ENCODE measurements at regions not wholly inside any gene's neighbourhood (a gene's known extent, or its start where the extent isn't known, plus 50 kb on each side); places are given as distances from the start of the nearest gene placed in this dataset.

DNA sequence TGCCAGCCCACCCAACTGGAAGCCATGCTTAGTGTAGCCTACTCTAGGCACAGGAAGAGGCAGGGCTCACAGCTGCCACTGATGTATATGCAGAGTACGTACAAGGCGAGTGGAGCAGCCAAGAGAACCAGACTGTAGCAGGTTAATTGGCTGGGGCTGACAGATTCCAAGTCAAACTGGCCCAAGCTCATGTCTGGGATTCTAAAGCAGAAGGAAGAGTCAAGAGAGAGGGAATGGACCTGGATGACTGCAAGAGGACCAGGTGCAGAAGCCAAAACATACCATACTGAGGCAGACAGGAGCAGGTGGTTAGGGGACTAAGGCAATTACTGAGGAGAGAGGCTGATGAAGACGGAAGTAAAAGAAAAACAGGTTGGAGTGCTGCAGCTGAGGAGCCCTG is 51.3 kb upstream of the LRRN2 start:
- H3K4me2 ChIP-seq (ENCODE audit: low read depth, low read length): no peak overlapping the region
- H3K4me3 ChIP-seq (ENCODE audit: low read length): no peak overlapping the region
- no peak for DNase-seq
- H3K27ac ChIP-seq (ENCODE audit: low read length): no peak overlapping the region
- no peaks in the 10 kb centered on the region for H3K9me2 ChIP-seq (replicated peaks; ENCODE audit: insufficient read depth, low read length)
- no peaks in the 10 kb centered on the region for H3K79me2 ChIP-seq (ENCODE audit: low read length)
- H3K9me3 ChIP-seq (replicated peaks; ENCODE audit: insufficient read depth, low read length): no peaks in the 10 kb centered on the region
- TF ChIP-seq, protein P1, sequence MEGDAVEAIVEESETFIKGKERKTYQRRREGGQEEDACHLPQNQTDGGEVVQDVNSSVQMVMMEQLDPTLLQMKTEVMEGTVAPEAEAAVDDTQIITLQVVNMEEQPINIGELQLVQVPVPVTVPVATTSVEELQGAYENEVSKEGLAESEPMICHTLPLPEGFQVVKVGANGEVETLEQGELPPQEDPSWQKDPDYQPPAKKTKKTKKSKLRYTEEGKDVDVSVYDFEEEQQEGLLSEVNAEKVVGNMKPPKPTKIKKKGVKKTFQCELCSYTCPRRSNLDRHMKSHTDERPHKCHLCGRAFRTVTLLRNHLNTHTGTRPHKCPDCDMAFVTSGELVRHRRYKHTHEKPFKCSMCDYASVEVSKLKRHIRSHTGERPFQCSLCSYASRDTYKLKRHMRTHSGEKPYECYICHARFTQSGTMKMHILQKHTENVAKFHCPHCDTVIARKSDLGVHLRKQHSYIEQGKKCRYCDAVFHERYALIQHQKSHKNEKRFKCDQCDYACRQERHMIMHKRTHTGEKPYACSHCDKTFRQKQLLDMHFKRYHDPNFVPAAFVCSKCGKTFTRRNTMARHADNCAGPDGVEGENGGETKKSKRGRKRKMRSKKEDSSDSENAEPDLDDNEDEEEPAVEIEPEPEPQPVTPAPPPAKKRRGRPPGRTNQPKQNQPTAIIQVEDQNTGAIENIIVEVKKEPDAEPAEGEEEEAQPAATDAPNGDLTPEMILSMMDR (IDR thresholded peaks at IDR 0.05; ENCODE audit: low read length): no peak
- TF ChIP-seq EZH2phosphoT487 (IDR thresholded peaks at IDR 0.05; ENCODE audit: low read length) (no peak), EZH2 (optimal IDR thresholded peaks at IDR 0.05; ENCODE audit: low read depth, low read length) (no peak)
- H3K27me3 ChIP-seq (replicated peaks; ENCODE audit: insufficient read depth, low read length): no peaks in the 10 kb centered on the region
- no peaks in the 10 kb centered on the region for H3F3A ChIP-seq (ENCODE audit: insufficient read depth, low read length)
- H4K20me1 ChIP-seq (ENCODE audit: insufficient read depth, low read length): no peaks in the 10 kb centered on the region
- no peaks in the 10 kb centered on the region for H3K4me1 ChIP-seq (ENCODE audit: low read length)
- no peak overlapping the region for H3K9ac ChIP-seq (ENCODE audit: low read length)
- no peak overlapping the region for H2AFZ ChIP-seq (ENCODE audit: low read length)
- no peaks in the 10 kb centered on the region for H3K36me3 ChIP-seq (replicated peaks; ENCODE audit: insufficient read depth, low read length)

DNA sequence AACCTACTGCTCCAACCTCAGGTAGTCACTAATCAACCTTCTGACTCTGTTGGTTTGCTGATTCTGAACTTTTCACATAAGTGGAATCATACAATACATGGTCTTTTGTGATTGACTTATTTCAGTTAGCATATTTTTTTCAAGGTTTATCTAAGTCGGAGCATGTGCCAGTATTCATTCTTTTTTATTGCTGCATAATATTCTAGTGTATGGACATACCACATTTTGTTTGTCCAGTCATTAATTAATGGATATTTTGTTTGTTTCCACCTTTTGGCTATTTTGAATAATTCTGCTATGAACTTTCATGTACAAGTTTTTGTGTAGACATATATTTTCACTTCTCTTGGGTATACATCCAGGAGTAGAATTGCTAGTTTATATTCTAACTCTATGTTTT is 53.0 kb upstream of the LRRN2 start:
- Histone ChIP-seq H2AFZ (ENCODE audit: low read length) (no peak overlapping the region), H3K36me3 (replicated peaks; ENCODE audit: insufficient read depth, low read length) (no peaks in the 10 kb centered on the region), H3K27ac (ENCODE audit: low read length) (no peak overlapping the region), H3K4me2 (ENCODE audit: low read depth, low read length) (no peak overlapping the region), H3F3A (ENCODE audit: insufficient read depth, low read length) (no peaks in the 10 kb centered on the region), H4K20me1 (ENCODE audit: insufficient read depth, low read length) (no peaks in the 10 kb centered on the region), H3K9me3 (replicated peaks; ENCODE audit: insufficient read depth, low read length) (no peaks in the 10 kb centered on the region), H3K4me1 (ENCODE audit: low read length) (no peaks in the 10 kb centered on the region), H3K9ac (ENCODE audit: low read length) (no peak overlapping the region), H3K27me3 (replicated peaks; ENCODE audit: insufficient read depth, low read length) (no peaks in the 10 kb centered on the region), H3K9me2 (replicated peaks; ENCODE audit: insufficient read depth, low read length) (no peaks in the 10 kb centered on the region), H3K79me2 (ENCODE audit: low read length) (no peaks in the 10 kb centered on the region), H3K4me3 (ENCODE audit: low read length) (no peak overlapping the region)
- DNase-seq: no peak
- TF ChIP-seq EZH2 (optimal IDR thresholded peaks at IDR 0.05; ENCODE audit: low read depth, low read length) (no peak), EZH2phosphoT487 (IDR thresholded peaks at IDR 0.05; ENCODE audit: low read length) (no peak)
- TF ChIP-seq, protein P1 (IDR thresholded peaks at IDR 0.05; ENCODE audit: low read length): no peak

- no peak overlapping the region for H3K9ac ChIP-seq (ENCODE audit: low read length)
- DNase-seq: no peak
- no peaks in the 10 kb centered on the region for H3F3A ChIP-seq (ENCODE audit: insufficient read depth, low read length)
- no peaks in the 10 kb centered on the region for H3K79me2 ChIP-seq (ENCODE audit: low read length)
- no peak overlapping the region for H3K27ac ChIP-seq (ENCODE audit: low read length)
- H2AFZ ChIP-seq (ENCODE audit: low read length): no peak overlapping the region
- no peaks in the 10 kb centered on the region for H4K20me1 ChIP-seq (ENCODE audit: insufficient read depth, low read length)
- no peak overlapping the region for H3K4me2 ChIP-seq (ENCODE audit: low read depth, low read length)
- TF ChIP-seq, protein P1 (IDR thresholded peaks at IDR 0.05; ENCODE audit: low read length): no peak
- TF ChIP-seq EZH2 (optimal IDR thresholded peaks at IDR 0.05; ENCODE audit: low read depth, low read length): no peak
- TF ChIP-seq EZH2phosphoT487 (IDR thresholded peaks at IDR 0.05; ENCODE audit: low read length): no peak
- no peaks in the 10 kb centered on the region for H3K9me2 ChIP-seq (replicated peaks; ENCODE audit: insufficient read depth, low read length)
- no peaks in the 10 kb centered on the region for H3K9me3 ChIP-seq (replicated peaks; ENCODE audit: insufficient read depth, low read length)
- H3K4me1 ChIP-seq (ENCODE audit: low read length): no peaks in the 10 kb centered on the region
- H3K36me3 ChIP-seq (replicated peaks; ENCODE audit: insufficient read depth, low read length): no peaks in the 10 kb centered on the region
- no peak overlapping the region for H3K4me3 ChIP-seq (ENCODE audit: low read length)
- H3K27me3 ChIP-seq (replicated peaks; ENCODE audit: insufficient read depth, low read length): no peaks in the 10 kb centered on the region
These were observed 54.8 kb upstream of the LRRN2 start for GRCh38 chr1:204740354-204740753.

Measured in MM.1S (cell line).